GM12878 (cell line): ENCODE measurements at regions not wholly inside any gene's neighbourhood (a gene's known extent, or its start where the extent isn't known, plus 50 kb on each side); places are given as distances from the start of the nearest gene placed in this dataset.

Experiments used
- ATAC-seq: fragments of 200-7000 bp; cut with Tn5 transposase; 3 replicates; pipeline ENCODE4 v1.9.1; 2020; ENCODE audit warnings: mild to moderate bottlenecking, moderate library complexity
- BruUV-seq: library from RNA; stranded (reverse); fragments of 400-500 nt; replicated peaks from 2 replicates; lab custom pipeline; 2021; lab: Mats Ljungman, UMichigan
- CTCF ChIA-PET: fragments of 300-600 bp; sonication (Branson Sonifier 250); formaldehyde crosslinking; extraction: SDS; loops from one replicate; lab custom pipeline; 2021; ENCODE audit warnings: inconsistent platforms; lab: Yijun Ruan, JAX
- POLR2A ChIA-PET: fragments of 350-600 bp; formaldehyde crosslinking; extraction: SDS; loops from one replicate; lab custom pipeline; 2021; ENCODE audit warnings: inconsistent platforms; lab: Charles Lee
- RAD21 ChIA-PET: fragments of 300-600 bp; sonication (Branson Sonifier 250); formaldehyde crosslinking; loops from one replicate; lab custom pipeline; 2023; ENCODE audit warnings: antibody characterized with exemption; ENCODE audit not compliant: unreplicated experiment; lab: Charles Lee
- SMC1A ChIA-PET: fragments of 300-600 bp; sonication (Branson Sonifier 250); formaldehyde crosslinking; loops from one replicate; lab custom pipeline; 2023; ENCODE audit not compliant: unreplicated experiment, uncharacterized antibody; lab: Charles Lee
- DNase-seq: peaks from one replicate; pipeline ENCODE4 v3.0.0-alpha.2; 2011; ENCODE audit warnings: low read depth, low spot score
- FAIRE-seq: peaks from 3 replicates; lab custom pipeline; 2011; peaks lifted over from hg19 to GRCh38; lab: Jason Lieb, UNC
- H2AFZ ChIP-seq: 2 replicates; pipeline ENCODE4 v1.6.0; 2011; ENCODE audit warnings: low read depth, low read length, control low read depth; ENCODE audit not compliant: control insufficient read depth
- H3K27ac ChIP-seq: 2 replicates; pipeline ENCODE4 v1.5.1; 2011; ENCODE audit warnings: control low read depth; ENCODE audit not compliant: control insufficient read depth, insufficient read depth
- H3K27me3 ChIP-seq, 2 experiments: replicated peaks in 1 of 2; 2 replicates each; pipeline versions ENCODE4 v1.6.0 to v1.6.1; 2011; ENCODE audit warnings: low read length in 1 of 2; ENCODE audit not compliant: control insufficient read depth in 2 of 2, insufficient read depth in 2 of 2
- H3K36me3 ChIP-seq, 2 experiments: 2 replicates each; pipeline ENCODE4 v1.5.1; 2011; ENCODE audit warnings: low read length in 1 of 2; ENCODE audit not compliant: control insufficient read depth in 2 of 2, insufficient read depth in 2 of 2
- H3K4me1 ChIP-seq: 2 replicates; pipeline ENCODE4 v1.6.1; 2011; ENCODE audit warnings: mild to moderate bottlenecking, low read length, moderate library complexity, mixed read lengths; ENCODE audit not compliant: control insufficient read depth, insufficient read depth
- H3K4me2 ChIP-seq: 2 replicates; pipeline ENCODE4 v1.6.0; 2011; ENCODE audit warnings: control low read depth; ENCODE audit not compliant: control insufficient read depth, insufficient read depth
- H3K4me3 ChIP-seq: fragments of 200-600 bp; sonication (generic); 2 replicates; pipeline ENCODE4 v1.5.1; 2016
- H3K79me2 ChIP-seq: 2 replicates; pipeline ENCODE4 v1.6.0; 2011; ENCODE audit warnings: low read length; ENCODE audit not compliant: control insufficient read depth, insufficient read depth
- H3K9ac ChIP-seq: 2 replicates; pipeline ENCODE4 v1.8.0; 2011; ENCODE audit warnings: low read length, control low read depth, mixed read lengths; ENCODE audit not compliant: control insufficient read depth, insufficient read depth
- H3K9me3 ChIP-seq: replicated peaks from 3 replicates; pipeline ENCODE4 v1.5.1; 2011; ENCODE audit warnings: mild to moderate bottlenecking, low read length; ENCODE audit not compliant: control insufficient read depth, insufficient read depth
- H4K20me1 ChIP-seq: 2 replicates; pipeline ENCODE4 v1.6.0; 2011; ENCODE audit not compliant: control insufficient read depth, insufficient read depth
- BACH1 ChIP-seq: fragments of 450-650 bp; IDR thresholded peaks from 2 replicates; pipeline ENCODE4 v1.6.1; 2017; ENCODE audit warnings: mild to moderate bottlenecking, borderline replicate concordance
- BRCA1 ChIP-seq: IDR thresholded peaks from 2 replicates; pipeline ENCODE4 v1.6.1; 2011; ENCODE audit warnings: low read depth, low read length, improper control_type of control experiment
- HDAC2 ChIP-seq: fragments of 200-600 bp; sonication (generic); IDR thresholded peaks from 2 replicates; pipeline ENCODE4 v1.6.1; 2017
- IKZF1 ChIP-seq: fragments of 450-650 bp; conservative IDR thresholded peaks from 2 replicates; pipeline ENCODE4 v1.6.1; 2017; ENCODE audit warnings: antibody characterized with exemption, mild to moderate bottlenecking
- JUNB ChIP-seq: IDR thresholded peaks from 2 replicates; pipeline ENCODE4 v1.6.1; 2016; ENCODE audit warnings: antibody characterized with exemption, mild to moderate bottlenecking
- LARP7 ChIP-seq: fragments of 450-650 bp; IDR thresholded peaks from 2 replicates; pipeline ENCODE4 v1.6.1; 2017; ENCODE audit warnings: mild to moderate bottlenecking
- NR2F1 ChIP-seq: fragments of 450-650 bp; conservative IDR thresholded peaks from 2 replicates; pipeline ENCODE4 v1.6.1; 2017; ENCODE audit warnings: mild to moderate bottlenecking
- SREBF2 ChIP-seq: IDR thresholded peaks from 2 replicates; pipeline ENCODE4 v1.6.1; 2012; ENCODE audit warnings: mild to moderate bottlenecking, low read length
- WGBS: methylation state at CpG from one replicate; pipeline ENCODE4 v1.1.6; 2016; ENCODE audit warnings: low lambda C conversion rate; ENCODE audit not compliant: insufficient replicate concordance, insufficient coverage; ENCODE audit errors: missing lambda C conversion rate; 5-methylcytosine and 5-hydroxymethylcytosine counted together
- in situ Hi-C: fragments of 300-500 bp; cut with MboI; formaldehyde crosslinking; loops from 9 replicates; pipeline ENCODE4 v1.14.3; 2018; ENCODE audit warnings: mixed read lengths
- intact Hi-C: fragments of 100-400 bp; cut with micrococcal nuclease; formaldehyde crosslinking; loops from one replicate; pipeline ENCODE4 v1.14.2; 2022; ENCODE audit not compliant: unreplicated experiment
- TF ChIP-seq, protein P1 (sequence below): IDR thresholded peaks from 2 replicates; pipeline ENCODE4 v1.6.1; 2012; ENCODE audit warnings: improper control_type of control experiment, low read depth, low read length; ENCODE audit not compliant: insufficient replicate concordance
- TF ChIP-seq, protein P2 (sequence below): fragments of 450-650 bp; IDR thresholded peaks from 2 replicates; pipeline ENCODE4 v1.6.1; 2017; ENCODE audit warnings: low read depth, mild to moderate bottlenecking, moderate library complexity

DNA sequence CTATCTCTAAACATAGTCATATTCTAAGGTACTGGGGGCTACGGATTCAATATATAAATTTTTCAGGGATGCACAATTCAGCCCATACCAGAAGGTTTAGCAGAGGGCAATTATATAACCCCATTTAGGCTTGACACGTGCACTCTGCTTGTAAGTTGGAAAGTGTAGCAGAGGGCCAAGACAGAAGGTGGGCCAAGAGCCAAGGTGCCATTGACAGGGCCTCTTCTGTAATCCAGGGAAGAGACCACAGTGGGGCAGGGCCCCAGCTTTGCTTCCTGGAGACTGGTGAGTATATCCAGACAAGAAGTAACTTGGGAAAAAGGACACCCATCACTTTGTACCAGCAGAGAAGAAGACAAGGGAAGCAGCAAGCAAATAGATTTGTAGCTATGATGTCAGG is 672.4 kb upstream of the MARCKS start:
- SMC1A ChIA-PET, result no interaction called here
- Histone ChIP-seq H3K4me3 (no peak overlapping the region), H4K20me1 (no peaks in the 10 kb centered on the region), H3K36me3 (no peaks in the 10 kb centered on the region), H3K27ac (no peak overlapping the region), H3K9me3 (no peaks in the 10 kb centered on the region), H3K4me1 (no peaks in the 10 kb centered on the region), H3K79me2 (no peaks in the 10 kb centered on the region), H3K4me2 (no peak overlapping the region), H2AFZ (no peak overlapping the region), H3K9ac (no peak overlapping the region), H3K27me3 (no peaks in the 10 kb centered on the region)
- intact Hi-C loops (no loop called here), in situ Hi-C loops (no loop called here)
- DNase-seq, result no peak
- no peak for TF ChIP-seq NR2F1
- TF ChIP-seq HDAC2, result no peak
- no peak for TF ChIP-seq JUNB
- TF ChIP-seq BRCA1, result no peak
- TF ChIP-seq IKZF1, result no peak
- TF ChIP-seq, protein P1, sequence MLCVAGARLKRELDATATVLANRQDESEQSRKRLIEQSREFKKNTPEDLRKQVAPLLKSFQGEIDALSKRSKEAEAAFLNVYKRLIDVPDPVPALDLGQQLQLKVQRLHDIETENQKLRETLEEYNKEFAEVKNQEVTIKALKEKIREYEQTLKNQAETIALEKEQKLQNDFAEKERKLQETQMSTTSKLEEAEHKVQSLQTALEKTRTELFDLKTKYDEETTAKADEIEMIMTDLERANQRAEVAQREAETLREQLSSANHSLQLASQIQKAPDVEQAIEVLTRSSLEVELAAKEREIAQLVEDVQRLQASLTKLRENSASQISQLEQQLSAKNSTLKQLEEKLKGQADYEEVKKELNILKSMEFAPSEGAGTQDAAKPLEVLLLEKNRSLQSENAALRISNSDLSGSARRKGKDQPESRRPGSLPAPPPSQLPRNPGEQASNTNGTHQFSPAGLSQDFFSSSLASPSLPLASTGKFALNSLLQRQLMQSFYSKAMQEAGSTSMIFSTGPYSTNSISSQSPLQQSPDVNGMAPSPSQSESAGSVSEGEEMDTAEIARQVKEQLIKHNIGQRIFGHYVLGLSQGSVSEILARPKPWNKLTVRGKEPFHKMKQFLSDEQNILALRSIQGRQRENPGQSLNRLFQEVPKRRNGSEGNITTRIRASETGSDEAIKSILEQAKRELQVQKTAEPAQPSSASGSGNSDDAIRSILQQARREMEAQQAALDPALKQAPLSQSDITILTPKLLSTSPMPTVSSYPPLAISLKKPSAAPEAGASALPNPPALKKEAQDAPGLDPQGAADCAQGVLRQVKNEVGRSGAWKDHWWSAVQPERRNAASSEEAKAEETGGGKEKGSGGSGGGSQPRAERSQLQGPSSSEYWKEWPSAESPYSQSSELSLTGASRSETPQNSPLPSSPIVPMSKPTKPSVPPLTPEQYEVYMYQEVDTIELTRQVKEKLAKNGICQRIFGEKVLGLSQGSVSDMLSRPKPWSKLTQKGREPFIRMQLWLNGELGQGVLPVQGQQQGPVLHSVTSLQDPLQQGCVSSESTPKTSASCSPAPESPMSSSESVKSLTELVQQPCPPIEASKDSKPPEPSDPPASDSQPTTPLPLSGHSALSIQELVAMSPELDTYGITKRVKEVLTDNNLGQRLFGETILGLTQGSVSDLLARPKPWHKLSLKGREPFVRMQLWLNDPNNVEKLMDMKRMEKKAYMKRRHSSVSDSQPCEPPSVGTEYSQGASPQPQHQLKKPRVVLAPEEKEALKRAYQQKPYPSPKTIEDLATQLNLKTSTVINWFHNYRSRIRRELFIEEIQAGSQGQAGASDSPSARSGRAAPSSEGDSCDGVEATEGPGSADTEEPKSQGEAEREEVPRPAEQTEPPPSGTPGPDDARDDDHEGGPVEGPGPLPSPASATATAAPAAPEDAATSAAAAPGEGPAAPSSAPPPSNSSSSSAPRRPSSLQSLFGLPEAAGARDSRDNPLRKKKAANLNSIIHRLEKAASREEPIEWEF, result no peak
- no peak for TF ChIP-seq LARP7
- TF ChIP-seq SREBF2, result no peak
- TF ChIP-seq, protein P2, sequence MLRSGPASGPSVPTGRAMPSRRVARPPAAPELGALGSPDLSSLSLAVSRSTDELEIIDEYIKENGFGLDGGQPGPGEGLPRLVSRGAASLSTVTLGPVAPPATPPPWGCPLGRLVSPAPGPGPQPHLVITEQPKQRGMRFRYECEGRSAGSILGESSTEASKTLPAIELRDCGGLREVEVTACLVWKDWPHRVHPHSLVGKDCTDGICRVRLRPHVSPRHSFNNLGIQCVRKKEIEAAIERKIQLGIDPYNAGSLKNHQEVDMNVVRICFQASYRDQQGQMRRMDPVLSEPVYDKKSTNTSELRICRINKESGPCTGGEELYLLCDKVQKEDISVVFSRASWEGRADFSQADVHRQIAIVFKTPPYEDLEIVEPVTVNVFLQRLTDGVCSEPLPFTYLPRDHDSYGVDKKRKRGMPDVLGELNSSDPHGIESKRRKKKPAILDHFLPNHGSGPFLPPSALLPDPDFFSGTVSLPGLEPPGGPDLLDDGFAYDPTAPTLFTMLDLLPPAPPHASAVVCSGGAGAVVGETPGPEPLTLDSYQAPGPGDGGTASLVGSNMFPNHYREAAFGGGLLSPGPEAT, result no peak
- no peak for TF ChIP-seq BACH1
- POLR2A ChIA-PET, result no interaction called here
- no peak for ATAC-seq
- no peak for FAIRE-seq
- RAD21 ChIA-PET, result interaction anchor here (1.1 to 1.7 kb wide), 2 partner anchors 15 to 695 kb away, joined by 3 read pairs; no protein-coding TSS in a partner anchor
- BruUV-seq, result no TSS peak
- 28% methylated on average over 2 of the region's 2 CpGs for WGBS
- CTCF ChIA-PET, result interaction anchor here (1.1 kb wide), 1 partner anchor 694 kb away, joined by 3 read pairs; no protein-coding TSS in a partner anchor
